Left ventricle myocardium inferior (tissue), 1 donor: ENCODE measurements at regions not wholly inside any gene's neighbourhood (a gene's known extent, or its start where the extent isn't known, plus 50 kb on each side); places are given as distances from the start of the nearest gene placed in this dataset.

Experiments
- DNase-seq: peaks from one replicate; pipeline ENCODE4 v3.0.0-alpha.2; 2020
- H3K27ac ChIP-seq: fragments of 200-600 bp; replicated peaks from 2 replicates; pipeline ENCODE4 v1.8.0; 2021
- H3K27me3 ChIP-seq: fragments of 200-600 bp; 2 replicates; pipeline ENCODE4 v1.8.0; 2021; ENCODE audit warnings: low read depth
- H3K36me3 ChIP-seq: fragments of 200-600 bp; 2 replicates; pipeline ENCODE4 v1.8.0; 2021
- H3K4me1 ChIP-seq: fragments of 200-600 bp; 2 replicates; pipeline ENCODE4 v1.8.0; 2021
- H3K4me3 ChIP-seq: fragments of 200-600 bp; 2 replicates; pipeline ENCODE4 v1.8.0; 2021; ENCODE audit warnings: mild to moderate bottlenecking, moderate library complexity
- H3K9me3 ChIP-seq: fragments of 200-600 bp; replicated peaks from 2 replicates; pipeline ENCODE4 v1.8.0; 2021
- intact Hi-C: fragments of 100-400 bp; cut with micrococcal nuclease; formaldehyde crosslinking; loops from one replicate; pipeline ENCODE4 v1.11.0; 2022
- TF ChIP-seq, protein P1 (sequence below): fragments of 200-600 bp; IDR thresholded peaks from 2 replicates; pipeline ENCODE4 v1.8.0; 2021; ENCODE audit warnings: antibody characterized with exemption, mild to moderate bottlenecking, borderline replicate concordance
- donor health status: DM: no; HTN: yes; CAD: no; lungs with severe emphysema.

- Histone ChIP-seq H3K4me1 (no peaks in the 10 kb centered on the region), H3K36me3 (no peaks in the 10 kb centered on the region), H3K4me3 (no peak overlapping the region), H3K27ac (no peak overlapping the region), H3K27me3 (peaks cover 10% of the 10 kb centered on the region), H3K9me3 (no peaks in the 10 kb centered on the region)
- TF ChIP-seq, protein P1, sequence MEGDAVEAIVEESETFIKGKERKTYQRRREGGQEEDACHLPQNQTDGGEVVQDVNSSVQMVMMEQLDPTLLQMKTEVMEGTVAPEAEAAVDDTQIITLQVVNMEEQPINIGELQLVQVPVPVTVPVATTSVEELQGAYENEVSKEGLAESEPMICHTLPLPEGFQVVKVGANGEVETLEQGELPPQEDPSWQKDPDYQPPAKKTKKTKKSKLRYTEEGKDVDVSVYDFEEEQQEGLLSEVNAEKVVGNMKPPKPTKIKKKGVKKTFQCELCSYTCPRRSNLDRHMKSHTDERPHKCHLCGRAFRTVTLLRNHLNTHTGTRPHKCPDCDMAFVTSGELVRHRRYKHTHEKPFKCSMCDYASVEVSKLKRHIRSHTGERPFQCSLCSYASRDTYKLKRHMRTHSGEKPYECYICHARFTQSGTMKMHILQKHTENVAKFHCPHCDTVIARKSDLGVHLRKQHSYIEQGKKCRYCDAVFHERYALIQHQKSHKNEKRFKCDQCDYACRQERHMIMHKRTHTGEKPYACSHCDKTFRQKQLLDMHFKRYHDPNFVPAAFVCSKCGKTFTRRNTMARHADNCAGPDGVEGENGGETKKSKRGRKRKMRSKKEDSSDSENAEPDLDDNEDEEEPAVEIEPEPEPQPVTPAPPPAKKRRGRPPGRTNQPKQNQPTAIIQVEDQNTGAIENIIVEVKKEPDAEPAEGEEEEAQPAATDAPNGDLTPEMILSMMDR = no peak
- intact Hi-C loops = no loop called here
- no peak for DNase-seq
Measured at GRCh38 chr16:5884996-5885395, 787.4 kb upstream of the EEF2KMT start.

DNA sequence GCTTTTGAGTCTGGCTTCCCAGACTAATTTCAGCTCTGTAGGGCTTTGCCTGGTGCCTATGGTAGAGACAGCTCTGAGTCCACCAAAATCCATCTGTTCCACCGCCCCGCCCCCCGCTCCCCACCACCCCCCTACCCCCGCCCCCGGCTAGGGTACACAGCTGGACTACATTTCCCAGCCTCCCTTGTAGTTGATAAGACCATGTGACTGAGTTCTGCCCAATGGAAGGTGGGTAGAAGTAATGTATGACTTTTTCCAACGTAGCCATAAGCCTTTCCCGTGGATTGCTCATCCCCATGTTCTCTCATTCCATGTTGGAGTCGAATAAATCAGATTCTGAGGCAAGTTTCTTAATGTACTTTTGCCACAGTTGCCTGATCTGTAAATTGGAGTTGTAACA is 786.7 kb upstream of the EEF2KMT start:
- Histone ChIP-seq H3K27me3 (peaks cover 10% of the 10 kb centered on the region), H3K9me3 (no peaks in the 10 kb centered on the region), H3K36me3 (no peaks in the 10 kb centered on the region), H3K4me1 (no peaks in the 10 kb centered on the region), H3K4me3 (no peak overlapping the region), H3K27ac (no peak overlapping the region)
- no peak for DNase-seq
- intact Hi-C loops = no loop called here
- TF ChIP-seq, protein P1 = no peak

GRCh38 chr16:5882087-5882640 is 784.6 kb upstream of the EEF2KMT start:
- peaks cover 4% of the 10 kb centered on the region for H3K27me3 ChIP-seq
- intact Hi-C loops = no loop called here
- no peaks in the 10 kb centered on the region for H3K36me3 ChIP-seq
- TF ChIP-seq, protein P1 = no peak
- H3K4me1 ChIP-seq = no peaks in the 10 kb centered on the region
- no peaks in the 10 kb centered on the region for H3K9me3 ChIP-seq
- no peak for DNase-seq
- H3K27ac ChIP-seq = no peak overlapping the region
- H3K4me3 ChIP-seq = no peak overlapping the region

GRCh38 chr16:5875416-5875815 is 777.8 kb upstream of the EEF2KMT start:
- no peak overlapping the region for H3K4me3 ChIP-seq

DNA sequence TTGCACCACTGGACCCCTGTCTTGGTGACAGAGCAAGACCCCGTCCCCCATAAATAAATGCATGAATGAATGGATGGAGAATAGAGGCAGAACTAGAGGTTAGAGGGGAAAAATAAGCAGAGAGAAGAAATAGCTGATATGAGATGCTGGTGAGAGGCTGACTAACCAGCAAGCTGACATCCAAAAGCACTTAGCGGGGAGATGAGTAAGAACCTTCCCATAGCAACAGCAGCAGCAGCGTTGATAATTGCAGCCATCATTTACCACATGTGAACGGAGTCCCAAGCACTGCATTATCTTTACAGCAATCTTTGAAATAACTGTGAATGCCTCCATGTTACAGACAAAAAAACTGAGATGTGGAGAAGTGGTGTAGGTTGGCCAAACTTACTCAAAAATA is 777.3 kb upstream of the EEF2KMT start:
- H3K36me3 ChIP-seq = no peaks in the 10 kb centered on the region
- no peak for DNase-seq
- intact Hi-C loops = no loop called here

More at GRCh38 chr16:5875416-5875815, 777.8 kb upstream of the EEF2KMT start:
- TF ChIP-seq, protein P1 = no peak
- Histone ChIP-seq H3K36me3 (no peaks in the 10 kb centered on the region), H3K27me3 (peaks cover 2% of the 10 kb centered on the region), H3K27ac (no peak overlapping the region), H3K4me1 (no peaks in the 10 kb centered on the region), H3K9me3 (no peaks in the 10 kb centered on the region)
- DNase-seq = no peak
- intact Hi-C loops = no loop called here

More for the DNA sequence above, 777.3 kb upstream of the EEF2KMT start:
- Histone ChIP-seq H3K4me1 (no peaks in the 10 kb centered on the region), H3K4me3 (no peak overlapping the region), H3K27me3 (peaks cover 4% of the 10 kb centered on the region), H3K27ac (no peak overlapping the region), H3K9me3 (no peaks in the 10 kb centered on the region)
- TF ChIP-seq, protein P1 = no peak
